Breast epithelium (tissue), 4 donors: ENCODE measurements at regions not wholly inside any gene's neighbourhood (a gene's known extent, or its start where the extent isn't known, plus 50 kb on each side); places are given as distances from the start of the nearest gene placed in this dataset.
"Not testable (repeated sequence)": the region's sequence is repeated elsewhere in the genome, so short reads cannot be mapped to it uniquely, and the experiment has no call there.

Experiments
- DNase-seq, 2 donors: peaks; one replicate each; pipeline ENCODE4 v3.0.0-alpha.2; 2019; ENCODE audit warnings: low spot score in 2 of 2
- H3K27ac ChIP-seq, 2 donors: fragments of 200-600 bp; sonication (generic) in 1 of 2; one replicate each; pipeline ENCODE4 v1.5.1; 2016 to 2019; ENCODE audit warnings: mild to moderate bottlenecking in 1 of 2
- H3K27me3 ChIP-seq, 2 donors: fragments of 200-600 bp; sonication (generic) in 1 of 2; one replicate each; pipeline versions ENCODE4 v1.5.1 to v1.6.0; 2017 to 2019; ENCODE audit warnings: control low read depth in 1 of 2, mild to moderate bottlenecking in 1 of 2
- H3K36me3 ChIP-seq: fragments of 200-600 bp; one replicate; pipeline ENCODE4 v1.5.1; 2019
- H3K4me1 ChIP-seq, 2 donors: fragments of 200-600 bp; sonication (generic); one replicate each; pipeline ENCODE4 v1.5.1; 2016 to 2019; ENCODE audit warnings: control low read depth in 1 of 2
- H3K4me3 ChIP-seq, 3 donors: fragments of 200-600 bp; sonication (generic); 1 replicate in 2 of 3; 2 replicates in 1 of 3; pipeline ENCODE4 v1.5.1; 2016 to 2019; ENCODE audit warnings: mild to moderate bottlenecking in 3 of 3, moderate library complexity in 2 of 3
- H3K9me3 ChIP-seq, 2 donors: fragments of 200-600 bp; sonication (generic) in 1 of 2; one replicate each; pipeline ENCODE4 v1.5.1; 2016 to 2019; ENCODE audit warnings: control low read depth in 1 of 2
- POLR2A ChIP-seq: fragments of 450-650 bp; IDR thresholded peaks from one replicate; pipeline ENCODE4 v1.6.1; 2016; ENCODE audit warnings: antibody characterized with exemption, mild to moderate bottlenecking, moderate library complexity
- POLR2AphosphoS5 ChIP-seq, 3 donors: sonication (generic); formaldehyde crosslinking; IDR thresholded peaks; one replicate each; pipeline ENCODE4 v1.6.1; 2017; ENCODE audit warnings: antibody characterized with exemption in 3 of 3
- intact Hi-C: fragments of 100-400 bp; cut with DNase I; formaldehyde crosslinking; loops from one replicate; pipeline ENCODE4 v1.15.1; 2023; ENCODE audit warnings: low total_unique reads
- TF ChIP-seq, protein P1 (sequence below), 3 donors: fragments of 450-650 bp; IDR thresholded peaks; one replicate each; pipeline ENCODE4 v1.5.1; 2016 to 2017; ENCODE audit warnings: antibody characterized with exemption in 3 of 3, mild to moderate bottlenecking in 3 of 3, moderate library complexity in 3 of 3

DNA sequence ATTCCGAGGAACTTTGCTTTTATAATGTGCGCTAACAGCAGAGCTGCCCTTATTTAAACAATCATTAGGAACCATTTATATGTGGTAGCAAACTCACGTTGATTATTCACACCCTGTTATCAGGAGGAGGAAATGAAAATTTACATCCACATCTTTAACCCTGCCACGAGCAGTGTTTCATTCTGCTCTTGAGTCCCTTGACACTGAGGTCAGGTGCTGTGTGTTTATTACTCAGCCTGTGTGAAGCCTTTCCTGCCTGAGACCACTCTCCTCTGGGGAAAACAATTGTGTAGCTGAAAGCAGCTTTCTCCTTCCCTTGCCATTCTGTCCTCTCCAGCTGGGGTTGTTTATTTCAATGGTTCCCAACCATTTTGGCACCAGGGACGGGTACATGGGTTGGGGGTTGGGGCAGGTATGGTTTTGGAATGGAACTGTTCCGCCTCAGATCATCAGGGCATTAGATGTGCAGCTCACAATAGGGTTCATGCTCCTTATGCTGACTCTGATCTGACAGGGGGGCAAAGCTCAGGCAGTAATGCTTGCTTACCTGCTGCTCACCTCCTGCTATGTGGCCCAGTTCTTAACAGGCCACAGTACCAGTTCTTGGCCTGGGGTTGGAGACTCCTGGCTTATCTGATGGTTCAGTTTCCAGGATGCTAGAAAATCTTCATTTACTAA is 651.1 kb downstream of the TDRD15 start:
- Histone ChIP-seq H3K36me3 (no peaks in the 10 kb centered on the region), H3K27me3 (no peaks in the 10 kb centered on the region), H3K4me3 (no peak overlapping the region), H3K27ac (no peak overlapping the region), H3K4me1 (no peaks in the 10 kb centered on the region), H3K9me3 (no peaks in the 10 kb centered on the region)
- TF ChIP-seq, protein P1, sequence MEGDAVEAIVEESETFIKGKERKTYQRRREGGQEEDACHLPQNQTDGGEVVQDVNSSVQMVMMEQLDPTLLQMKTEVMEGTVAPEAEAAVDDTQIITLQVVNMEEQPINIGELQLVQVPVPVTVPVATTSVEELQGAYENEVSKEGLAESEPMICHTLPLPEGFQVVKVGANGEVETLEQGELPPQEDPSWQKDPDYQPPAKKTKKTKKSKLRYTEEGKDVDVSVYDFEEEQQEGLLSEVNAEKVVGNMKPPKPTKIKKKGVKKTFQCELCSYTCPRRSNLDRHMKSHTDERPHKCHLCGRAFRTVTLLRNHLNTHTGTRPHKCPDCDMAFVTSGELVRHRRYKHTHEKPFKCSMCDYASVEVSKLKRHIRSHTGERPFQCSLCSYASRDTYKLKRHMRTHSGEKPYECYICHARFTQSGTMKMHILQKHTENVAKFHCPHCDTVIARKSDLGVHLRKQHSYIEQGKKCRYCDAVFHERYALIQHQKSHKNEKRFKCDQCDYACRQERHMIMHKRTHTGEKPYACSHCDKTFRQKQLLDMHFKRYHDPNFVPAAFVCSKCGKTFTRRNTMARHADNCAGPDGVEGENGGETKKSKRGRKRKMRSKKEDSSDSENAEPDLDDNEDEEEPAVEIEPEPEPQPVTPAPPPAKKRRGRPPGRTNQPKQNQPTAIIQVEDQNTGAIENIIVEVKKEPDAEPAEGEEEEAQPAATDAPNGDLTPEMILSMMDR (IDR thresholded peaks at IDR 0.05) = no peak
- TF ChIP-seq POLR2A (no peak), POLR2AphosphoS5 (IDR thresholded peaks at IDR 0.05) (no peak)
- no peak for DNase-seq
- intact Hi-C loops = no loop called here

DNA sequence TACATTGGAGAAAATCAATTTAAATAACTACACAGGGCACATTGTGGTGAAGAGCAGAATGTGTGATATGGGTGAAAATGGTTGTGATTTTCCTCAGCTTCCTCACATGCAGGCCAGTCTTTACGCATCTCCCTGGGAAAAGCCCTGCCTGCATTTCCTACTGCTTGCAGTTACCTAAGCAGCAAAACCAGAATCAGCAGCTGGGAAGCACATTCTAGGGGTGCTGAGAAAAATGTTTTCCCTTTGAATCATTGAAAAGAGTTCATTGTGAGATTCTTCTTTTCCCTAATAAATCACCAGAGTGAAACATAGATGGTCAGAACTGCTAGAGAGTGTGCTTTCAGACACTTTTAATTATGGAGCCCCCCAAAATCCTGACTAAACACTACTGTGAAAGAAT is 656.0 kb downstream of the TDRD15 start:
- Histone ChIP-seq H3K27ac (no peak overlapping the region), H3K9me3 (no peaks in the 10 kb centered on the region), H3K27me3 (no peaks in the 10 kb centered on the region), H3K4me1 (no peaks in the 10 kb centered on the region), H3K4me3 (no peak overlapping the region), H3K36me3 (no peaks in the 10 kb centered on the region)
- intact Hi-C loops = no loop called here
- DNase-seq = no peak
- TF ChIP-seq POLR2AphosphoS5 (IDR thresholded peaks at IDR 0.05) = no peak
- TF ChIP-seq, protein P1 (IDR thresholded peaks at IDR 0.05) = no peak
- no peak for TF ChIP-seq POLR2A

DNA sequence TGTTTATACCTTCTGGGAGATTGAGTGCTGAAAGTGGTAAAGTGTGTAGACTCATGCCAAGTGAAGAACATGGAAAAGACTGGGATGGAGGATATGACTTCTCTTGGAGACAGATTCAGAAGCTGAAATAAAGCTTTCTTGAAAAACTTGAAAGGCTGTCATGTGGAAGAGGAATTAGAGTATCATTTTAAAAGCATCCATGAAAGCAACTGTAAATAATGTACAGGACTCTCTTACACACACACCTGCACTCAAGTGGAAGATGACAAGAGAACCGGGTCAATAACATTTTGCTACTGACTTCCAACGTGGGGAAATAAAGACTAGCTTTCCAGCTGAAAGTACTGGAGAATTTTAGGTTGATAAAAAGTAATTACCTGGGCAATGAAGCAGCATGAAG is 658.2 kb downstream of the TDRD15 start:
- intact Hi-C loops = no loop called here
- H3K4me1 ChIP-seq = no peaks in the 10 kb centered on the region
- no peaks in the 10 kb centered on the region for H3K9me3 ChIP-seq
- H3K27ac ChIP-seq = no peak overlapping the region
- H3K4me3 ChIP-seq = no peak overlapping the region
- no peaks in the 10 kb centered on the region for H3K27me3 ChIP-seq
- DNase-seq = no peak
- no peaks in the 10 kb centered on the region for H3K36me3 ChIP-seq
- TF ChIP-seq POLR2A (no peak), POLR2AphosphoS5 (IDR thresholded peaks at IDR 0.05) (no peak)
- TF ChIP-seq, protein P1 (IDR thresholded peaks at IDR 0.05) = no peak

DNA sequence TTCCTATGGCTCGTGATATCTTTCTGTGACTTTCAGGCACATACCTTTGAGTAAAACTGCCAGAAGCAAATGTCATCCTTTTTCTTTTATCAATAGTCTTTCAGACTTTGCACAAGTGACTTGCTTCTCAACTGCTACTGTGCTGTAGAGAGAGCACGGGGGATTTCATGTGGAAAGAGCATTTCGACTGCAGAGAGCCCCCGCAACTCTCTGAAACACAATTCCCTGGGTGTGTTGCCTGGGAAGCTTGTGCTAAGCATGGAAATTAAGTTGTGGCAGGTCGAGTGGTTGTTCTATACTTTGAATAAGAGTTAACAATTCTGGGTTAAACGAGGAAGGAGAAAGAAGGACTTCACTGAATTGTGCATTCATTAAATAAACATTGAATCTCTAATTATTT is 659.1 kb downstream of the TDRD15 start:
- TF ChIP-seq POLR2A (no peak), POLR2AphosphoS5 (IDR thresholded peaks at IDR 0.05) (no peak)
- TF ChIP-seq, protein P1 (IDR thresholded peaks at IDR 0.05) = no peak
- intact Hi-C loops = no loop called here
- no peaks in the 10 kb centered on the region for H3K4me1 ChIP-seq

DNA sequence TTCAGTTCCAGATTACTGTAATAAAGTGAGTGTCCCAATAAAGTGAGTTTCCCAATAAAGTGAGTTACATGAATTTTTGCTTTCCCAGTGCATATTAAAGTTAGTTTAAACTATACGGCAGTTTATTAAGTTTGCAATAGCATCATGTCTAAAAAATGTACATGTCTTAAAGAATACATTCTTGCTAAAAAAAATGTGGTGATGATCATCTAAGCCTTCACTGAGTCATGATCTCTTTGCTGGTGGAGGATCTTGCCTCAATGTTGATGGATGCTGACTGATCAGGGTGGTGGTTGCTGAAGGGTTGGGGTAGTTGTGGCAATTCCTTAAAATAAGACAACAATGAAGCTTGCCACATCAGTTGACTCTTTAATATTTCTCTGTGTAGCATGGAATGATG is 664.2 kb downstream of the TDRD15 start:
- TF ChIP-seq, protein P1 (IDR thresholded peaks at IDR 0.05) = no peak
- TF ChIP-seq POLR2A (no peak), POLR2AphosphoS5 (IDR thresholded peaks at IDR 0.05) (no peak)
- intact Hi-C loops = no loop called here
- Histone ChIP-seq H3K9me3 (no peaks in the 10 kb centered on the region), H3K27ac (no peak overlapping the region), H3K4me1 (no peaks in the 10 kb centered on the region), H3K36me3 (no peaks in the 10 kb centered on the region), H3K27me3 (no peaks in the 10 kb centered on the region), H3K4me3 (no peak overlapping the region)
- DNase-seq = no peak

More for the DNA sequence above, 659.1 kb downstream of the TDRD15 start:
- DNase-seq = no peak
- H3K4me3 ChIP-seq = no peak overlapping the region
- no peaks in the 10 kb centered on the region for H3K36me3 ChIP-seq
- no peaks in the 10 kb centered on the region for H3K9me3 ChIP-seq
- no peaks in the 10 kb centered on the region for H3K27me3 ChIP-seq
- no peak overlapping the region for H3K27ac ChIP-seq

DNA sequence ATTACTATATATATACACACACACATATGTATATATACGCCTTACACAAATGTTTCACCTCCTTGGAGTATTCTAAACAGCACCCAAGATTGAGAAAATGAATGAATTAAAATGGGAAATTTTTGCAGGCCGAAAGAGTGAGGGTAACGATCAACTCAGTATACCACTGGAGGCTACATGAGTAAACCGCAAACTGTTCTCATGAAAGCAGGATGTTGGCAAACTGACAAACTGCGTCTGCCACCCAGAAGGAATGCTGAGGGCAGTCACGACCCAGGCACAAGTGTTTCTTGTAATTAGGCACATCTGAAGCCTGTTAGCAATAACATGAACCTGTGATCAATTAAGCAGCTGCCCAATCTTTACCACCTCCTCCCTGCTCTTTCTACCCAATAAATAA is 666.5 kb downstream of the TDRD15 start:
- intact Hi-C loops, H3K27me3 ChIP-seq, H3K36me3 ChIP-seq, H3K27ac ChIP-seq, H3K4me3 ChIP-seq, H3K4me1 ChIP-seq, DNase-seq, H3K9me3 ChIP-seq: not testable (repeated sequence)
